ENCODE measurements at regions not wholly inside any gene's neighbourhood (a gene's known extent, or its start where the extent isn't known, plus 50 kb on each side); places are given as distances from the start of the nearest gene placed in this dataset.

- Histone ChIP-seq H3K9me3 (ENCODE audit: control insufficient read depth, low read length) (no peaks in the 10 kb centered on the region), H3K4me3 (ENCODE audit: low read length) (no peak overlapping the region), H3K9ac (ENCODE audit: low read length) (no peak overlapping the region), H3K4me1 (ENCODE audit: control insufficient read depth, insufficient read depth, low read length) (no peaks in the 10 kb centered on the region), H3K27me3 (ENCODE audit: control insufficient read depth, insufficient read depth, low read length) (no peaks in the 10 kb centered on the region), H3K36me3 (ENCODE audit: control insufficient read depth, insufficient read depth, low read length) (no peaks in the 10 kb centered on the region)
Observed at GRCh38 chr5:165631235-165631634, 2125.8 kb downstream of the MAT2B start.

DNA sequence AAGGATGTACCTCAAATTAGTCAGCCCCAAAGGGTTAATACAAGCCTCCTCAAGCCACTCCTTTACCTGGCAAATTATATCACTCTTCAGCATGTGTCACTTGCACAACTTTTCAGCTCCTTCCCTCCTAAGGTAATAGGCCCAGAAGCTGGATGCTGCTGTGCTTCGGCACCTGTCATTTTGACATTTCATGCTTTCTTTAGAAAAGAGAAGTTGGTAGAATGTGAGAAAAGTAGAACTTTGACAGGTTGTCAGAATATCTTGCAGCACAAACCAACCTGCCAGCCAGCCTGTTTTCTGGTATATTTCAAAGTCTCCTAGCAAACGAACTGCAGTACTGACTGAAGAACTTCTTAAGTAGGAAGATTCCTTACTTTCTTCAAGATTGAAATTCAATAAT is 2136.9 kb downstream of the MAT2B start:
- no peaks in the 10 kb centered on the region for H3K36me3 ChIP-seq (ENCODE audit: control insufficient read depth, insufficient read depth, low read length)

GRCh38 chr5:165665735-165666400 is 2160.4 kb downstream of the MAT2B start:
- H3K9ac ChIP-seq (ENCODE audit: low read length) = no peak overlapping the region
- H3K4me3 ChIP-seq (ENCODE audit: low read length) = no peak overlapping the region
- no peaks in the 10 kb centered on the region for H3K27me3 ChIP-seq (ENCODE audit: control insufficient read depth, insufficient read depth, low read length)
- H3K4me1 ChIP-seq (ENCODE audit: control insufficient read depth, insufficient read depth, low read length) = no peaks in the 10 kb centered on the region
- H3K36me3 ChIP-seq (ENCODE audit: control insufficient read depth, insufficient read depth, low read length) = no peaks in the 10 kb centered on the region
- no peaks in the 10 kb centered on the region for H3K9me3 ChIP-seq (ENCODE audit: control insufficient read depth, low read length)

More for the DNA sequence above, 2136.9 kb downstream of the MAT2B start:
- H3K9ac ChIP-seq (ENCODE audit: low read length) = no peak overlapping the region
- H3K9me3 ChIP-seq (ENCODE audit: control insufficient read depth, low read length) = no peaks in the 10 kb centered on the region
- no peaks in the 10 kb centered on the region for H3K4me1 ChIP-seq (ENCODE audit: control insufficient read depth, insufficient read depth, low read length)
- no peaks in the 10 kb centered on the region for H3K27me3 ChIP-seq (ENCODE audit: control insufficient read depth, insufficient read depth, low read length)
- H3K4me3 ChIP-seq (ENCODE audit: low read length) = no peak overlapping the region

DNA sequence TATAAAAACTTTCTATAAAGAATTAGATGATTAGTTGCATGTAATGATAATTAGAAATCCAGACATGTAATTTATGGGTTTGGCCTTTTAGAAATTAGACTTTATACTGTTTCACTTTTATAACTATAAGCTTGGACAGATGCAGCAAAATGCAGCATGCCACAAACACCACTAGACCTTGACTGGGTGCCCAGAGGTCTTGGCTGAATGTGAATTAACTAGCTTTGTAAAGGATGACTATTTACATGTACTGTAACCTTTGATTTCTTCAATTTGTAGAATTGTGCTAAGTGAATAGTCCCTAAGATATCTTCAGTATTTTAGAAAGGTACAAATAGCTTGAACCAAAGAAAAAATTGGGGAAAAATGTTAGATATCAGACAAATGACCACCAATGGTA is 2168.1 kb downstream of the MAT2B start:
- H3K27me3 ChIP-seq (ENCODE audit: control insufficient read depth, insufficient read depth, low read length) = no peaks in the 10 kb centered on the region
- no peaks in the 10 kb centered on the region for H3K9me3 ChIP-seq (ENCODE audit: control insufficient read depth, low read length)
- no peak overlapping the region for H3K4me3 ChIP-seq (ENCODE audit: low read length)
- H3K36me3 ChIP-seq (ENCODE audit: control insufficient read depth, insufficient read depth, low read length) = no peaks in the 10 kb centered on the region
- no peak overlapping the region for H3K9ac ChIP-seq (ENCODE audit: low read length)
- no peaks in the 10 kb centered on the region for H3K4me1 ChIP-seq (ENCODE audit: control insufficient read depth, insufficient read depth, low read length)

DNA sequence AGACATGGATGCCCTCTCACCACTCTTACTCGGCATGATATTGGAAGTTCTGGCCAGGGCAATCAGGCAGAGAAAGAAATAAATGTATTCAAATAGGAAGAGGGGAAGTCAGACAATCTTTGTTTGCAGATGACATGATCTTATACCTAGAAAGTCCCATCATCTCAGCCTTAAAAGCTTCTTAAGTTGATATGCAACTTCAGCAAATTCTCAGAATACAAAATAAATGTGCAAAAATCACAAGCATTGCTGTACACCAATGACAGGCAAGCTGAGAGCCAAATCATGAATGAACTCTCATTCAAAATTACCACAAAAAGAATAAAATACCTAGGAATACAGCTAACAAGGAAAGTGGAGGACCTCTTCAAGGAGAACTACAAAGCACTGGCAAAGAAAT is 2190.4 kb downstream of the MAT2B start:
- Histone ChIP-seq H3K4me3 (ENCODE audit: low read length) (no peak overlapping the region), H3K4me1 (ENCODE audit: control insufficient read depth, insufficient read depth, low read length) (no peaks in the 10 kb centered on the region), H3K9ac (ENCODE audit: low read length) (no peak overlapping the region), H3K36me3 (ENCODE audit: control insufficient read depth, insufficient read depth, low read length) (no peaks in the 10 kb centered on the region), H3K27me3 (ENCODE audit: control insufficient read depth, insufficient read depth, low read length) (no peaks in the 10 kb centered on the region), H3K9me3 (ENCODE audit: control insufficient read depth, low read length) (no peaks in the 10 kb centered on the region)

DNA sequence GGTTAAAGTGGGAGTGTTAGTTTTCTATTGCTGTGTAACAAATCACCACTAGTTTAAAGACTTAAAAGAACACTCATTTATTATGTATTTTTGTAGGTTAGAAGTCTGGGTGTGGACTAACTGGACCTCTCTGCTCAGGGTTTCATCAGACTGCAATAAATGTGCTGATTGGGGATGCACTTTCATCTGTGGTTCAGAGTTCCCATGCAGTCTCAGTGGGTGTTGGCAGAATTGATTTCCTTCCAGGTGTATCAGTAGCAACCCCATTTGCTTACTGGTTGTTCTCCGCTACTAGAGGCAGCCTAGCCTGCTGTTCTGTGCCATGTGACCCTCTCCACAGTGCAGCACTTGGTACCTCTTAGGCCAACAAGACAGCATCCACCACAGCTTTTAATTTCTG is 2200.5 kb downstream of the MAT2B start:
- H3K9me3 ChIP-seq (ENCODE audit: control insufficient read depth, low read length) = no peaks in the 10 kb centered on the region
- no peaks in the 10 kb centered on the region for H3K27me3 ChIP-seq (ENCODE audit: control insufficient read depth, insufficient read depth, low read length)
- no peaks in the 10 kb centered on the region for H3K36me3 ChIP-seq (ENCODE audit: control insufficient read depth, insufficient read depth, low read length)
- H3K4me3 ChIP-seq (ENCODE audit: low read length) = no peak overlapping the region
- H3K4me1 ChIP-seq (ENCODE audit: control insufficient read depth, insufficient read depth, low read length) = no peaks in the 10 kb centered on the region
- H3K9ac ChIP-seq (ENCODE audit: low read length) = no peak overlapping the region

GRCh38 chr5:165712011-165712410 is 2206.6 kb downstream of the MAT2B start:
- H3K27me3 ChIP-seq (ENCODE audit: control insufficient read depth, insufficient read depth, low read length) = no peaks in the 10 kb centered on the region
- H3K4me1 ChIP-seq (ENCODE audit: control insufficient read depth, insufficient read depth, low read length) = no peaks in the 10 kb centered on the region
- H3K9me3 ChIP-seq (ENCODE audit: control insufficient read depth, low read length) = no peaks in the 10 kb centered on the region
- no peak overlapping the region for H3K4me3 ChIP-seq (ENCODE audit: low read length)
- no peaks in the 10 kb centered on the region for H3K36me3 ChIP-seq (ENCODE audit: control insufficient read depth, insufficient read depth, low read length)
- H3K9ac ChIP-seq (ENCODE audit: low read length) = no peak overlapping the region

GRCh38 chr5:165714598-165714997 is 2209.2 kb downstream of the MAT2B start:
- no peaks in the 10 kb centered on the region for H3K9me3 ChIP-seq (ENCODE audit: control insufficient read depth, low read length)
- no peaks in the 10 kb centered on the region for H3K36me3 ChIP-seq (ENCODE audit: control insufficient read depth, insufficient read depth, low read length)
- no peak overlapping the region for H3K4me3 ChIP-seq (ENCODE audit: low read length)
- no peaks in the 10 kb centered on the region for H3K4me1 ChIP-seq (ENCODE audit: control insufficient read depth, insufficient read depth, low read length)
- no peaks in the 10 kb centered on the region for H3K27me3 ChIP-seq (ENCODE audit: control insufficient read depth, insufficient read depth, low read length)
- H3K9ac ChIP-seq (ENCODE audit: low read length) = no peak overlapping the region

DNA sequence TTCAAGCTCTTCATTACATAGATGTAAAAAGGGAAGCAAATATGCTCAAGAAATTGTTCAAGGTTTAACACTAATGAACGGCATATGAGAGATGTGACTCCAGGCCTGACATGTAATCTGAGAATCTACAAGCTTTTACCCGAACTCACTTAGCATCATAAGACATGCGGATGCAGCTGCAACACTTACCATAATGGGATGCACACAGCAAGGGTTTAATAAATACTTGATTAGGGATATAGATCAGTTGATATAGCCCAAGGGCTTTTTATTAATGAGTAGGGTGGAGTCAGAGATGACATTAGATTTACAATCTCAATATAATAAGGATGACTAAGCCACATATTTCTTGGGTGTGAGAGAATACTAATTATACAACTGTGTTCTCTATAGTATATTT is 2215.5 kb downstream of the MAT2B start:
- H3K36me3 ChIP-seq (ENCODE audit: control insufficient read depth, insufficient read depth, low read length) = no peaks in the 10 kb centered on the region
- no peak overlapping the region for H3K4me3 ChIP-seq (ENCODE audit: low read length)

GRCh38 chr5:165722401-165722800 is 2217.0 kb downstream of the MAT2B start:
- Histone ChIP-seq H3K27me3 (ENCODE audit: control insufficient read depth, insufficient read depth, low read length) (no peaks in the 10 kb centered on the region), H3K4me1 (ENCODE audit: control insufficient read depth, insufficient read depth, low read length) (no peaks in the 10 kb centered on the region), H3K36me3 (ENCODE audit: control insufficient read depth, insufficient read depth, low read length) (no peaks in the 10 kb centered on the region), H3K9me3 (ENCODE audit: control insufficient read depth, low read length) (no peaks in the 10 kb centered on the region), H3K4me3 (ENCODE audit: low read length) (no peak overlapping the region), H3K9ac (ENCODE audit: low read length) (no peak overlapping the region)

More for the DNA sequence above, 2215.5 kb downstream of the MAT2B start:
- no peaks in the 10 kb centered on the region for H3K4me1 ChIP-seq (ENCODE audit: control insufficient read depth, insufficient read depth, low read length)
- no peaks in the 10 kb centered on the region for H3K27me3 ChIP-seq (ENCODE audit: control insufficient read depth, insufficient read depth, low read length)
- H3K9ac ChIP-seq (ENCODE audit: low read length) = no peak overlapping the region
- no peaks in the 10 kb centered on the region for H3K9me3 ChIP-seq (ENCODE audit: control insufficient read depth, low read length)

DNA sequence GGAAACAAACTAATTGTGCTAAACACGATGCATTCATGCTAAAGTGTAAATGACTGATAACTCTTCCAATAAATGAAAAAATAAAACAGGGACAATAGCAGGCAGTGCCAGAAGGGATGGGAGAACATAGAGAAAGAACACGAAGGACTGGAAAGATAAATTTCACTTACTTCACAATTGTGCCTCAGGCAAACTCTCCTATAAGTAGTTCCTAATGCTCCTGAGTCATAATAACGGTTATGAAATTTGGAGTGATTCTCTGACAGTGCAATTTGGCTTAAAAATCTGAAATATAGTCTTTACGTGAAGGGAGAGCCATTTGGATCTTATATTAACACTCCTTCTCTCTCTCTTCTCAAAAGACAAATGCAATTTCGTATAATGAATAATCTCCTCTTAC is 2218.5 kb downstream of the MAT2B start:
- H3K27me3 ChIP-seq (ENCODE audit: control insufficient read depth, insufficient read depth, low read length) = no peaks in the 10 kb centered on the region
- no peak overlapping the region for H3K9ac ChIP-seq (ENCODE audit: low read length)
- H3K36me3 ChIP-seq (ENCODE audit: control insufficient read depth, insufficient read depth, low read length) = no peaks in the 10 kb centered on the region
- no peaks in the 10 kb centered on the region for H3K9me3 ChIP-seq (ENCODE audit: control insufficient read depth, low read length)
- no peak overlapping the region for H3K4me3 ChIP-seq (ENCODE audit: low read length)
- no peaks in the 10 kb centered on the region for H3K4me1 ChIP-seq (ENCODE audit: control insufficient read depth, insufficient read depth, low read length)

DNA sequence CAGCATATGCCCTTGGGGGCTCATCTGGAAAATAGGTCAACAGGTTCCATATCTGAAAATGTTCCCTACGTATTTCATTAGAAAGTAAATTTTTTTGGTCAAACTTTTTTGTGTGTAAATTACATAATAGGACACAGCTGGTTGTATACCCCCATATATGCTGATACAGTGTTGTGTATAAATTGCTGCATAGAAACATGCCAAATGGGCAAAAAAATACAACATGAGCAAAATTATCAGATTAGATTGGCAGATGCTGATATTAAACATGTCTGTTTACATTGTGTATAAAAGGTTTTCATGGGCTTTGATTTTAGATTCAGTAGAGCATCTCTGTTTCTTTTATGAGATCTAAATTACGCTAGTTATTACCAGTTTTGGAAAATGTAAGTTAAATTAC is 2223.0 kb downstream of the MAT2B start:
- Histone ChIP-seq H3K4me3 (ENCODE audit: low read length) (no peak overlapping the region), H3K36me3 (ENCODE audit: control insufficient read depth, insufficient read depth, low read length) (no peaks in the 10 kb centered on the region), H3K4me1 (ENCODE audit: control insufficient read depth, insufficient read depth, low read length) (no peaks in the 10 kb centered on the region), H3K9ac (ENCODE audit: low read length) (no peak overlapping the region), H3K27me3 (ENCODE audit: control insufficient read depth, insufficient read depth, low read length) (no peaks in the 10 kb centered on the region), H3K9me3 (ENCODE audit: control insufficient read depth, low read length) (no peaks in the 10 kb centered on the region)

DNA sequence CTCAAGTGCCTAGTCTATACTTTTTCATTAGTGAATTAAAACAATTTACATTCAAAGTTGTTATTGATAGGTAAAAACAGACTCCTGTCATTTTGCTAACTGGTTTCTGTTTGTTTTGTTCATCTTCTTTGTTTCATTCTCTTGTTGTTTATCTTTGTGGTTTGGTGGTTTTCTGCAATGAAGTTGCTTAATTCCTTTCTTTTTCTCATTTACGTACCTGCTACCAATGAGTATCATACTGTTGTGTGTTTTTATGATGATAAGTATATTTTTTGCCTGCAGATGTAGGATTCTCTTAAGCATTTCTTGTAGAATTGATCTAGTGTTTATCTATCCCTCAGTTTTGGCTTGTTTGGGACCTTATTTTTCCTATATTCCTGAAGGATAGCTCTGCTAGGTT is 2230.0 kb downstream of the MAT2B start:
- no peaks in the 10 kb centered on the region for H3K36me3 ChIP-seq (ENCODE audit: control insufficient read depth, insufficient read depth, low read length)
- H3K27me3 ChIP-seq (ENCODE audit: control insufficient read depth, insufficient read depth, low read length) = no peaks in the 10 kb centered on the region
- no peaks in the 10 kb centered on the region for H3K4me1 ChIP-seq (ENCODE audit: control insufficient read depth, insufficient read depth, low read length)
- no peak overlapping the region for H3K4me3 ChIP-seq (ENCODE audit: low read length)
- H3K9ac ChIP-seq (ENCODE audit: low read length) = no peak overlapping the region
- no peaks in the 10 kb centered on the region for H3K9me3 ChIP-seq (ENCODE audit: control insufficient read depth, low read length)

Data from mucosa of stomach (tissue), 1 donor.